ENCODE measurements at regions not wholly inside any gene's neighbourhood (a gene's known extent, or its start where the extent isn't known, plus 50 kb on each side); places are given as distances from the start of the nearest gene placed in this dataset.

DNA sequence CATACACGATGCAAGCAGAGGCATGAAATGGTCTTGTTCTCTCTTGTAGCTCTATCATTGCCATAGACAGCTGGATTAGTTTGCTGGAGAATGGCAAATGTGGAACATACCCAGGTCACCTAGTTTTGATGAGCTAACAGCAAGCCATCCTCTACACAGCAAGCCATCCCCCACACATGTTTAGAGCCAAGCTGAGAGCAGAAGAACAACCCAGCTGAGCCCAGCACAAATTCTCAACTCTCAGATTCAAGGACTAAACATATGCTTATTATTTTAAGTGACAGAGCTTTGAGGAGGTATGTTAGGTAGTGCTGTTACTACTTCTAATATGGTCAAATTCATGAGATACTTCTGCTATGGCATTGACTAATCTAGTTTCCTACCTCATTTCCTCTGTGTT, 230.3 kb downstream of the OTOR start:
- TF ChIP-seq, protein P1, sequence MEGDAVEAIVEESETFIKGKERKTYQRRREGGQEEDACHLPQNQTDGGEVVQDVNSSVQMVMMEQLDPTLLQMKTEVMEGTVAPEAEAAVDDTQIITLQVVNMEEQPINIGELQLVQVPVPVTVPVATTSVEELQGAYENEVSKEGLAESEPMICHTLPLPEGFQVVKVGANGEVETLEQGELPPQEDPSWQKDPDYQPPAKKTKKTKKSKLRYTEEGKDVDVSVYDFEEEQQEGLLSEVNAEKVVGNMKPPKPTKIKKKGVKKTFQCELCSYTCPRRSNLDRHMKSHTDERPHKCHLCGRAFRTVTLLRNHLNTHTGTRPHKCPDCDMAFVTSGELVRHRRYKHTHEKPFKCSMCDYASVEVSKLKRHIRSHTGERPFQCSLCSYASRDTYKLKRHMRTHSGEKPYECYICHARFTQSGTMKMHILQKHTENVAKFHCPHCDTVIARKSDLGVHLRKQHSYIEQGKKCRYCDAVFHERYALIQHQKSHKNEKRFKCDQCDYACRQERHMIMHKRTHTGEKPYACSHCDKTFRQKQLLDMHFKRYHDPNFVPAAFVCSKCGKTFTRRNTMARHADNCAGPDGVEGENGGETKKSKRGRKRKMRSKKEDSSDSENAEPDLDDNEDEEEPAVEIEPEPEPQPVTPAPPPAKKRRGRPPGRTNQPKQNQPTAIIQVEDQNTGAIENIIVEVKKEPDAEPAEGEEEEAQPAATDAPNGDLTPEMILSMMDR (conservative IDR thresholded peaks at IDR 0.05), result no peak
- TF ChIP-seq ZFX (IDR thresholded peaks at IDR 0.05), result no peak
